T-helper 22 cell (primary cell): ENCODE measurements at regions not wholly inside any gene's neighbourhood (a gene's known extent, or its start where the extent isn't known, plus 50 kb on each side); places are given as distances from the start of the nearest gene placed in this dataset.
"Not testable (repeated sequence)": the region's sequence is repeated elsewhere in the genome, so short reads cannot be mapped to it uniquely, and the experiment has no call there.

Experiments used
- DNase-seq: peaks from one replicate; pipeline ENCODE4 v3.0.0-alpha.2; 2020; ENCODE audit warnings: low read depth

GRCh38 chr2:215794829-215795546, 218.4 kb downstream of the MREG start:
- no peak for DNase-seq

DNA sequence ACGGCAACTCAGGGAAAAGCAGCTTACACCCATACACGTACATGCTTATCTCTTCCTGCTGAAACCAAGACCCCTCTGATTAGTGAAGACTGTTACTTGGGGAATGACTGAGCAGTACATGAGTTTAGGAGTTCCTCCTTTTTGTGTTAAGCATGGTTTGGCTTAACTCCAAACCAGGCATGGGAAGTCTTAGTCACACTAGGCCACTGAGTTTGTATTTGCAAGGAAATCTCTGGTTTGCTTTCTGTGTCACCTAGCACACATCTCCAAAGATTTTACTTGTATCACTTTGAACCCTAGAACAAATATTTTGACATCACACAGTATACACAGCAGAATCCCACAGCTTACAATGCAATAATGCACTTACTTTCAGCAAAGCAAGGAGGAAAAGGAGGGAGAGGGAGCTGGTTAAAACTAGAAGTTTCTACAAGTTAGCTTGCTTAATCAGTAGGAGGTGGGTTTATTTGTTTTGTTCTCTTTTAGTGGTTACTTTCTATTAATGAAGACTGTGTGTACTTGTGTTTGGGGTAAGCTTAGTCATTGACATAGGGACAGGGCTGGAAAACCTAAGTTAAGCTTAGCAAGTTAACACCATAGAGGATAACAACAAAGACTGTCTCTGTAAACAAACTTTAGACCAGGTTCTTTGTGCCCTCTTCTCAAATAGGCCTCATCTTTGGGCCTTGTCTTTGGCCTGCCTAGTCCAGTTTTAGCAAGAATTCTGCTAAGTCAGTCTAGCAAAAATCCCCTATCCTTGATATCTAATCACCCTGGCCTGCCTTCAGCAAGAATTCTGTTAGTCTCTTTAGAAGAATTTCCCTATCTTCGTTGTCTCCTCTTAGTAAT, 219.4 kb downstream of the MREG start:
- no peak for DNase-seq

- DNase-seq = no peak
Measured at GRCh38 chr2:215791481-215791937, 221.8 kb downstream of the MREG start.

GRCh38 chr2:215790523-215791421, 222.6 kb downstream of the MREG start:
- no peak for DNase-seq

DNA sequence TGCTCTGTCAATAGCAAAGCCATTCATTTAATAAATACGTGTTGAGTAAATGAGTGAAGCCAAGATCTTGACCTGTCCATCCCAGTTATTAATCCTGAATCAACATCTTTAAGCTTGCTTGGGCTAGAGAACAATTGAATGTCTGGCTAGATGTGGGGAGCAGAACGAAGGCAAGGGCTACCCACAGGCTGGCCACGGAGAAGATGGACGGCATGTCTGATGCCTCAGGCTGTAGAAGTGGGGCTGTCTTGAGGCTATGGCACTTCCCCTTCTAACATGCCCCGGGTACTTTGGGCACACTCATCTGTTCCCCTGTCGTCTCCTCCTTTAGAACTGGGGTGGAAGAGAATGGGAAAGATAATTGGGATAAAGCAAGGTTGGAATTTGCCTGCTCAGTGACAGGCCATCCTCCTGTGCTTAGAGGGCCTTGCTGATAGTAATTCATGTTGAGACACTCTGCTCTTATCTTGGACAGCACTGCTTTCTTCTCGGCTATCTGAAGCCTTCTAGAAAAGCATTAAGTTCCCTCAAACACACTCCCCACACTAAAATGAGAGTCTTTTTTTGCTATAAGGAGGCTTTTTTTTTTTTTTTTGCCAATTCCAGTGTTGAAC, 225.7 kb downstream of the MREG start:
- DNase-seq = no peak

DNA sequence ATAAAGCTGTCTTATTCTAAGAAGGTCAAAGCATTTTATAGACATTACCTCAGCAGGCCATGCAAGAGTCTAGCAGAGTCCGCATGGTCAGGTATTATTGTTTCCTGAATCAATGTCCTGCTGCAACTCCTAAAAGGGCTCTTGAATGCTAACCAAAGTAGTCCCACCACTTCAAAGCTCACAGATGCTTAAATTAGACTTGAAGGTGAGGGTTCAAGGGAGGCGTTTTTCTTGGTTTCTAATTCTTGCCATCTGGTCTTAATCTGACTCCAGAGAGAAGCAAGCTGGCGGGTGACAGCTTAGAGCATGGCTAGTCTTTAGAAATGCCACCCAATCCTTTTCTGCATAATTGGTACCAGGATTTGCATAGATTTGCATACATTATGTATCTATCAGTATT, 226.3 kb downstream of the MREG start:
- DNase-seq = no peak

DNA sequence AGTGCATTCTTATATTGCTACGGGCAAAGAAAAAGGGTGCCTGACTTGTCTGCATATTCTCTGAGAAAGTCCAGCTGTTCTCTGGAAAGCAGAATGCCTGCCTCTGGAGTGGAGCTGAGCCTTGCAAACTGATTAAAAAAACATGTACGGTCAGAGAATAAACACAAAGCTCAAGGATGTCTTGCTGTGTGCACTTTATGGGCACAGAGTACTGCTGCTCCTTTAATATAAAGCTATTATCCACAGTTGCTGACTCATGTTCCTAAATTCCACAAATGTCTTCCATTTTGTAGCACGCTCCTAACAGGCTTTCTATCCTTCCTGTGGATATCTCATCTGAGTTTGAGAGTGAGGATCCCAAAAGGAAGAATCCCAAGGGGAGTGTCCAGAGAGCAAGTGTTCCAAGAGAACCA, 229.0 kb downstream of the MREG start:
- DNase-seq = no peak

GRCh38 chr2:215783640-215784039, 229.7 kb downstream of the MREG start:
- not testable (repeated sequence) for DNase-seq

GRCh38 chr2:215782965-215783364, 230.4 kb downstream of the MREG start:
- DNase-seq = no peak

DNA sequence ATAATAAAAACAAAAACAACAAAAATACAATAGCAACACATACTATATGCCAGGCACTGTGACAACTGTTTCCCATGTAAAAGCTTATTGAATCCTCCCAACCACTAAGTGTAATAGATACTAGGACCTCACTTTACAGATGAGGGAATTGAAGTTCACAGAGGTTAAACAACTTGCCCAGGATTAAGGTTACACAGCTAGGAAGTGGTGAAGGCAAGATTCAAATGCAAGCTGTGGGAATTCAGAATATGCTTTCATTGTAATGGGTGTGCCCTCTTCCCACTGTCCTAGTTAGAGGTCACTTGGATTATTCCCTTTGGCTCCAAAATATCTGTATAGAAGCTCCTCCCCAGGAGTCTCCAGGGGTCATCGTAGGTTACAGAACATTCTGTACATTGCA, 231.1 kb downstream of the MREG start:
- no peak for DNase-seq

- no peak for DNase-seq
Measured at GRCh38 chr2:215780907-215781685, 232.3 kb downstream of the MREG start.

- DNase-seq = no peak
Measured at GRCh38 chr2:215780313-215780712, 233.0 kb downstream of the MREG start.

DNA sequence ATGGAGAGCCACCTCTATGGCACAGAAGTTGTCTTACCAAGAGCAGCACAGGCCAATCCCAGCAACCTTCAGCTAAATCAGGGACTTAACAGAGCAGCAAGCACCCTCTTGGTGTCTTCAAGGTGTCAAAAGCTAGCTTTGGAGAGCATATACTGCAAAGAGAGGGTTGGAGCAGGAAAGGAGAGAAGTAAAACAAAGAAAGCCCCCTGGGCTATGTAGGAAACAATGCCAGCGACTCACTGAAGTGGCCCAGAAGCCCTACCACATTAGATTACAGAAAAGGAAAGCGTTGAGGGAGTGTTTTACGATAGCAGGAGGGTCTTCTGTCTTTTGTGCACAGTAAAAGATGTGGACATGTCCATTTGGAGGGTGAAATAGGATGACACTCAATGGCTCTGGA, 233.4 kb downstream of the MREG start:
- no peak for DNase-seq

- DNase-seq = no peak
Measured at GRCh38 chr2:215777465-215778044, 235.8 kb downstream of the MREG start.

GRCh38 chr2:215775106-215775505, 238.2 kb downstream of the MREG start:
- DNase-seq = no peak

- DNase-seq = no peak
Measured at GRCh38 chr2:215773728-215774127, 239.6 kb downstream of the MREG start.

DNA sequence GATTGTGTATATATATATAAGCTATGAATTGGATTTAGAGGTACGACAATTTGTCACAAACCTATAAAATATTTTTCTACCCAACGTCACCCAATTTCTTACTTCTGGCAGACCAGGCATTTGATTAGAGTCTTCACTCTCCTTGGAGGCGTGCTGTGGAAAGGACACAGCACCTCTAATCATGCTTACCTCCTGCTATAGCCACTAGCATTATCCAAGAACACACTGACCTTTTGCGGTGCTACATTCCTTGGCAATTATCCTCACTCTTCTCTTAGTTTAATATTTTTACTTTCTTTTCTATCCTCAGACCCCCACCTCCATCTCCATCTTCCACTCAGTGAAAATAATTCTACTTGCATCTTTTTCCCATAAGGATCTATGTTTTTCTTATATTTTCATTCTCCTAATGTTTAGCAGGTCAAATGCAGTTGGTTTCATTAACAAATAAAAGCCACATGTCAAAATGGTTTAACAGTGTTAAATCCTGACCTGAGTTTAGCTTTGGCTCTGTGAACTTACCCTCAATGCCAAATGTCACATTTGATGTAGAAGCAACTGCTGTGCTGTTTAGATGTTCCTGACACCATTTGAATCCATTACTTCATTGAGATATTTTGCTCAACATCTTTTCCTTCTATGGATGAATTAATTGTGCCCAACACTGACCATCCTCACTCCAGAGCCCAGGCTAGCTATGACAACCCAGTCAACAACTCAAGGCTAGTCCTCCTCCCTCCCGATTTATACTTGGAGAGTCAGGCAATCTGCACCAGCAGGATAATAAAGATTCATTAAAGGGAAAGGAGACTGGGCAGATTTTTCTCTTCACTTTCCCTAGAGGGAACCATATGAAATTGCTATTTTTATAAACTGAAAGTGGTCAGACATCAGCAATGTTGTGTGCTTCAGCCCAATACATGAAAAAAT, 240.5 kb downstream of the MREG start:
- no peak for DNase-seq

GRCh38 chr2:215772003-215772402, 241.3 kb downstream of the MREG start:
- DNase-seq = no peak

GRCh38 chr2:215771241-215771640, 242.1 kb downstream of the MREG start:
- no peak for DNase-seq

DNA sequence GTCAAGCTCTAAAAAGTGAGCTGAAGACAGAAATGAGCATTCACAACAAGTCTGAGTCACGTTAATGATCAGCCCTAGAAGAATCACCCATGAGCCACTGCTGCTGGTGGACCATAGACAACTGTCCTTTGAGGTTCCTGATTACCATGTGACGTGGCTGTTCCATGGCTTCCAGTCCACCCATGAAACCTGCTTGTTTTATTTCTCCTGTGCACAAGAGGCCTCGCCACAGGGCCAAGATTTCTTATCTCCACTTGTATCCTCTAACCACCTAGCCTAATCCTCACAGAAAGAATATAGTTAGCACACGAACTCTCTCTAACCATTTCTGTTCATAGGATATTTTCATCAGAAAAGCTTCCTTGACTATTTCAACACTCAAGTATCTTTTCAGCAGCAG, 242.7 kb downstream of the MREG start:
- no peak for DNase-seq
